ENCODE measurements at regions not wholly inside any gene's neighbourhood (a gene's known extent, or its start where the extent isn't known, plus 50 kb on each side); places are given as distances from the start of the nearest gene placed in this dataset.
"Not testable (repeated sequence)": the region's sequence is repeated elsewhere in the genome, so short reads cannot be mapped to it uniquely, and the experiment has no call there.

- H3K4me1 Mint-ChIP-seq (ENCODE audit: low read depth); H3K9me3 Mint-ChIP-seq; H3K4me3 Mint-ChIP-seq; POLR2A ChIA-PET; CTCF ChIA-PET; H3K27ac Mint-ChIP-seq; DNase-seq; H3K27me3 Mint-ChIP-seq; ATAC-seq; intact Hi-C loops (cut with micrococcal nuclease); H3K36me3 Mint-ChIP-seq (ENCODE audit: low read depth): not testable (repeated sequence)
Measured at GRCh38 chr9:42239445-42240260, 56.2 kb downstream of the SPATA31A6 start.

GRCh38 chr9:42240261-42240579 is 56.8 kb downstream of the SPATA31A6 start:
- H3K4me3 Mint-ChIP-seq = not testable (repeated sequence)

GRCh38 chr9:42243211-42243610 is 59.8 kb downstream of the SPATA31A6 start:
- ATAC-seq; intact Hi-C loops (cut with micrococcal nuclease); H3K4me3 Mint-ChIP-seq; DNase-seq; POLR2A ChIA-PET; H3K36me3 Mint-ChIP-seq (ENCODE audit: low read depth); H3K27ac Mint-ChIP-seq; H3K4me1 Mint-ChIP-seq (ENCODE audit: low read depth); H3K27me3 Mint-ChIP-seq; CTCF ChIA-PET; H3K9me3 Mint-ChIP-seq: not testable (repeated sequence)

More at GRCh38 chr9:42240261-42240579, 56.8 kb downstream of the SPATA31A6 start:
- ATAC-seq; CTCF ChIA-PET; H3K27ac Mint-ChIP-seq; H3K9me3 Mint-ChIP-seq; H3K36me3 Mint-ChIP-seq (ENCODE audit: low read depth); POLR2A ChIA-PET; intact Hi-C loops (cut with micrococcal nuclease); DNase-seq; H3K27me3 Mint-ChIP-seq; H3K4me1 Mint-ChIP-seq (ENCODE audit: low read depth): not testable (repeated sequence)

- H3K36me3 Mint-ChIP-seq (ENCODE audit: low read depth); ATAC-seq; POLR2A ChIA-PET; H3K27ac Mint-ChIP-seq; intact Hi-C loops (cut with micrococcal nuclease); CTCF ChIA-PET; H3K4me1 Mint-ChIP-seq (ENCODE audit: low read depth); H3K4me3 Mint-ChIP-seq; DNase-seq; H3K9me3 Mint-ChIP-seq; H3K27me3 Mint-ChIP-seq: not testable (repeated sequence)
Measured at GRCh38 chr9:42243822-42244221, 60.4 kb downstream of the SPATA31A6 start.

GRCh38 chr9:42268729-42269128 is 85.3 kb downstream of the SPATA31A6 start:
- DNase-seq; H3K4me3 Mint-ChIP-seq; POLR2A ChIA-PET; ATAC-seq; H3K27me3 Mint-ChIP-seq; H3K9me3 Mint-ChIP-seq; H3K36me3 Mint-ChIP-seq (ENCODE audit: low read depth); H3K4me1 Mint-ChIP-seq (ENCODE audit: low read depth); CTCF ChIA-PET; H3K27ac Mint-ChIP-seq; intact Hi-C loops (cut with micrococcal nuclease): not testable (repeated sequence)

- ATAC-seq; H3K9me3 Mint-ChIP-seq; H3K36me3 Mint-ChIP-seq (ENCODE audit: low read depth); H3K4me1 Mint-ChIP-seq (ENCODE audit: low read depth); H3K27ac Mint-ChIP-seq; DNase-seq; intact Hi-C loops (cut with micrococcal nuclease); CTCF ChIA-PET; H3K27me3 Mint-ChIP-seq; POLR2A ChIA-PET; H3K4me3 Mint-ChIP-seq: not testable (repeated sequence)
Measured at GRCh38 chr9:42269171-42269570, 85.7 kb downstream of the SPATA31A6 start.

- H3K4me1 Mint-ChIP-seq (ENCODE audit: low read depth); POLR2A ChIA-PET; ATAC-seq; H3K36me3 Mint-ChIP-seq (ENCODE audit: low read depth); CTCF ChIA-PET; DNase-seq; H3K4me3 Mint-ChIP-seq; intact Hi-C loops (cut with micrococcal nuclease); H3K27ac Mint-ChIP-seq; H3K27me3 Mint-ChIP-seq; H3K9me3 Mint-ChIP-seq: not testable (repeated sequence)
Measured at GRCh38 chr9:42273191-42273590, 89.7 kb downstream of the SPATA31A6 start.

GRCh38 chr9:42275141-42275540 is 91.7 kb downstream of the SPATA31A6 start:
- DNase-seq (no peak), ATAC-seq (no peak)
- TF ChIP-seq CTCF (IDR thresholded peaks at IDR 0.05) = no peak
- intact Hi-C loops (cut with micrococcal nuclease) = no loop called here
- Mint-ChIP-seq H3K4me3 (no peak overlapping the region), H3K27me3 (no peaks in the 10 kb centered on the region), H3K27ac (no peak overlapping the region), H3K4me1 (ENCODE audit: low read depth) (no peaks in the 10 kb centered on the region), H3K9me3 (no peaks in the 10 kb centered on the region), H3K36me3 (ENCODE audit: low read depth) (no peaks in the 10 kb centered on the region)
- ChIA-PET CTCF (no interaction called here), POLR2A (no interaction called here)

- CTCF ChIA-PET; ATAC-seq; H3K4me3 Mint-ChIP-seq; H3K4me1 Mint-ChIP-seq (ENCODE audit: low read depth); H3K27ac Mint-ChIP-seq; DNase-seq; H3K27me3 Mint-ChIP-seq; H3K9me3 Mint-ChIP-seq; intact Hi-C loops (cut with micrococcal nuclease); POLR2A ChIA-PET; H3K36me3 Mint-ChIP-seq (ENCODE audit: low read depth): not testable (repeated sequence)
Measured at GRCh38 chr9:42282531-42283178, 99.2 kb downstream of the SPATA31A6 start.

- H3K9me3 Mint-ChIP-seq; intact Hi-C loops (cut with micrococcal nuclease); CTCF ChIA-PET; H3K36me3 Mint-ChIP-seq (ENCODE audit: low read depth); DNase-seq; H3K4me1 Mint-ChIP-seq (ENCODE audit: low read depth); H3K27ac Mint-ChIP-seq; POLR2A ChIA-PET; H3K4me3 Mint-ChIP-seq; ATAC-seq; H3K27me3 Mint-ChIP-seq: not testable (repeated sequence)
Measured at GRCh38 chr9:42283179-42283543, 99.7 kb downstream of the SPATA31A6 start.

- H3K9me3 Mint-ChIP-seq; H3K4me1 Mint-ChIP-seq (ENCODE audit: low read depth); H3K27me3 Mint-ChIP-seq; H3K4me3 Mint-ChIP-seq; H3K27ac Mint-ChIP-seq; intact Hi-C loops (cut with micrococcal nuclease); DNase-seq; H3K36me3 Mint-ChIP-seq (ENCODE audit: low read depth); CTCF ChIA-PET; POLR2A ChIA-PET; ATAC-seq: not testable (repeated sequence)
Measured at GRCh38 chr9:42286145-42286845, 102.8 kb downstream of the SPATA31A6 start.
